ENCODE measurements at regions not wholly inside any gene's neighbourhood (a gene's known extent, or its start where the extent isn't known, plus 50 kb on each side); places are given as distances from the start of the nearest gene placed in this dataset.
A peak's percentile ranks its signal among the peaks of the same experiment; 100 is the strongest.
"Not testable (repeated sequence)": the region's sequence is repeated elsewhere in the genome, so short reads cannot be mapped to it uniquely, and the experiment has no call there.

GRCh38 chr12:59517522-59517921, 78.3 kb upstream of the SLC16A7 start:
- Mint-ChIP-seq H3K27ac (no peak overlapping the region), H3K27me3 (no peaks in the 10 kb centered on the region), H3K9me3 (ENCODE audit: low read depth) (no peaks in the 10 kb centered on the region), H3K36me3 (no peaks in the 10 kb centered on the region), H3K4me3 (no peak overlapping the region), H3K4me1 (no peaks in the 10 kb centered on the region)
- ATAC-seq (no peak), DNase-seq (no peak)
- CTCF ChIA-PET = no interaction called here

DNA sequence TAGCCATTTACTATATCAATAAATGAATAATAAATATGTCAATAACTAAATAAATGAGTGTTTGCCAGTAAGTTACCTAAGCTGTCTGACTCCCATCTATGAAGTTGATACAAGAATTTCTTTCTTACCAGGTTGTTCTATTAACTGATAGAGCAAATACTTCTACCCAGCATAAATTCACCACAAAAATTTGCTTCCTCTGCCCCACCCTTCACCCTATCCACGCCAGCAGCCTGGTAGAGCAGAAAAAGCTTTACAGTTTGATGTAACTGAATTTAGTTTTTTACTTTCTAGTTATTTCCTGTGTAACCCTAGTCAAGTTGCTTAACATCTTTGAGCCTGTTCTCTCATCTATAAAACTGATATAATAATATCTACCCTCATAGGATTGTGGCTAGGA, 94.9 kb upstream of the SLC16A7 start:
- no peak for DNase-seq
- Mint-ChIP-seq H3K36me3 (no peaks in the 10 kb centered on the region), H3K4me1 (peaks cover 9% of the 10 kb centered on the region), H3K27ac (no peak overlapping the region), H3K9me3 (ENCODE audit: low read depth) (no peaks in the 10 kb centered on the region), H3K4me3 (no peak overlapping the region), H3K27me3 (no peaks in the 10 kb centered on the region)
- ATAC-seq = no peak
- CTCF ChIA-PET = no interaction called here

- Mint-ChIP-seq H3K4me3 (no peak overlapping the region), H3K9me3 (ENCODE audit: low read depth) (no peaks in the 10 kb centered on the region), H3K36me3 (no peaks in the 10 kb centered on the region), H3K4me1 (peaks cover 9% of the 10 kb centered on the region), H3K27ac (no peak overlapping the region), H3K27me3 (no peaks in the 10 kb centered on the region)
- no peak for ATAC-seq
- CTCF ChIA-PET = no interaction called here
- no peak for DNase-seq
These were observed 95.5 kb upstream of the SLC16A7 start for GRCh38 chr12:59500335-59500734.

- no peaks in the 10 kb centered on the region for H3K9me3 Mint-ChIP-seq (ENCODE audit: low read depth)
- H3K4me3 Mint-ChIP-seq = no peak overlapping the region
- no peaks in the 10 kb centered on the region for H3K36me3 Mint-ChIP-seq
- no peak overlapping the region for H3K27ac Mint-ChIP-seq
- CTCF ChIA-PET = no interaction called here
- ATAC-seq (peak; percentile 49), DNase-seq (no peak)
- H3K27me3 Mint-ChIP-seq = no peaks in the 10 kb centered on the region
- peaks cover 9% of the 10 kb centered on the region for H3K4me1 Mint-ChIP-seq
These were observed 96.1 kb upstream of the SLC16A7 start for GRCh38 chr12:59499774-59500173.

GRCh38 chr12:59494617-59495016, 101.2 kb upstream of the SLC16A7 start:
- H3K36me3 Mint-ChIP-seq = no peaks in the 10 kb centered on the region
- no peak overlapping the region for H3K27ac Mint-ChIP-seq
- H3K4me3 Mint-ChIP-seq = no peak overlapping the region
- H3K4me1 Mint-ChIP-seq = peaks cover 2% of the 10 kb centered on the region
- CTCF ChIA-PET = no interaction called here
- peaks cover 2% of the 10 kb centered on the region for H3K27me3 Mint-ChIP-seq
- no peak for ATAC-seq
- H3K9me3 Mint-ChIP-seq (ENCODE audit: low read depth) = no peaks in the 10 kb centered on the region
- no peak for DNase-seq

DNA sequence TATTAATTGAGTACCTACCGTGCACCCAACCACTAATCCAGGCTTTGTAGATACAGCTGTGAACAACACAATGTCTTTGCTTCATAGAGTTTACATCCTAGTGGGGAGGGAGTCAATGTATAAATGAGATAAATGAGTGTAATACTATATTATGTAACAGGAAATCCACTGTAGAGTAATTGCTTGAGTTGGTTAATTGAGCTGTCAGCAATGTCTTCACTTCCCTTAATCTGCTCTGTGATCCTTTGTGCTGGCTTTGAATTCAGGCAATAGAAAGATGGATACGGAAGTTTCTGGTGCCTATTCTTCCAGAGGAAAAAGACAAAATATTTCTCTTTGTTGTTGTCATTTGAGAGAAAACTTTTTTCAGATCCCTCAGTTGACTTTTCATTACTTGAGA, 104.0 kb upstream of the SLC16A7 start:
- H3K27me3 Mint-ChIP-seq = peaks cover 2% of the 10 kb centered on the region
- H3K27ac Mint-ChIP-seq = no peak overlapping the region
- no peaks in the 10 kb centered on the region for H3K4me1 Mint-ChIP-seq
- CTCF ChIA-PET = no interaction called here
- H3K4me3 Mint-ChIP-seq = no peak overlapping the region
- DNase-seq = no peak
- no peaks in the 10 kb centered on the region for H3K9me3 Mint-ChIP-seq (ENCODE audit: low read depth)
- no peaks in the 10 kb centered on the region for H3K36me3 Mint-ChIP-seq
- no peak for ATAC-seq

DNA sequence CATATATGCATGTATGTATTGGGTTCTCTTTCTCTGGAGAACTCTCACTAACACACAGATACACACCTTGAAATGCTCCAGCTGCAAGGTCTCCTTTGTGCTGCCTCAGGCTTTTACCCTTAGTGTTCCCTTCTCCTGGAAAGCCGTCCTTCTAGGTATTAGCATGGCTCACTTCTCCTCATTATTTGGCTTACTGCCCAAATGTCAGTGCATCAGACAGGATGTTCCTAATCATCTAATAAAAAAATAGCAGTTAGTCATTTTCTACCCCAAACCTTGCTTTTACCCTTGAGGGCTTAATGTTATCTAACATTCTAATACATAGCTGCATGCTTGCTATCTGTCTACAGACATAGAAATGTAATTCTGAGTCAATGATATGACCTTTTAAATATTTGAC, 109.0 kb upstream of the SLC16A7 start:
- Mint-ChIP-seq H3K9me3 (ENCODE audit: low read depth) (no peaks in the 10 kb centered on the region), H3K27me3 (no peaks in the 10 kb centered on the region), H3K4me1 (no peaks in the 10 kb centered on the region), H3K4me3 (no peak overlapping the region), H3K36me3 (no peaks in the 10 kb centered on the region), H3K27ac (no peak overlapping the region)
- ATAC-seq = no peak
- CTCF ChIA-PET = no interaction called here
- DNase-seq = no peak

GRCh38 chr12:59484575-59484974, 111.3 kb upstream of the SLC16A7 start:
- Mint-ChIP-seq H3K36me3 (no peaks in the 10 kb centered on the region), H3K27me3 (no peaks in the 10 kb centered on the region), H3K4me1 (no peaks in the 10 kb centered on the region), H3K27ac (no peak overlapping the region), H3K4me3 (no peak overlapping the region), H3K9me3 (ENCODE audit: low read depth) (no peaks in the 10 kb centered on the region)
- DNase-seq (no peak), ATAC-seq (no peak)
- CTCF ChIA-PET = no interaction called here

DNA sequence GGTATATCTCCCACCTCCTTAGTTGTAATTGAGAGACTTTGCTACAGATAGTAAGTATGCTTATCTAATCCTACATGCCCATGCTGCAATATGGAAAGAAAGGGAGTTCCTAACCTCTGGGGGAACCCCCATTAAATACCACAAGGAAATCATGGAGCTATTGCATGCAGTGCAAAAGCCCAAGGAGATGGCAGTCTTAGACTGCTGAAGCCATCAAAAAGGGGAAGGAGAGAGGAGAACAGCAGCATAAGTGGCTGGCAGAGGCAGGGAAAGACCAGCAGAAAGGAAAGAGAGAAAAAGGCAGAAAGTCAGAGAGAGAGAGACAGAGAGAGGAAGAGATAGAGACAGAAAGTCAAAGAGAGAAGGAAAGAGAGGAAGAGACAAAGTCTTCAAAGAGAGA, 121.6 kb upstream of the SLC16A7 start:
- H3K27me3 Mint-ChIP-seq; ATAC-seq; CTCF ChIA-PET; H3K4me1 Mint-ChIP-seq; H3K27ac Mint-ChIP-seq; H3K9me3 Mint-ChIP-seq (ENCODE audit: low read depth); H3K36me3 Mint-ChIP-seq; H3K4me3 Mint-ChIP-seq; DNase-seq: not testable (repeated sequence)

- no peak for ATAC-seq
- no peak overlapping the region for H3K27ac Mint-ChIP-seq
- CTCF ChIA-PET = no interaction called here
- H3K4me3 Mint-ChIP-seq = no peak overlapping the region
- H3K27me3 Mint-ChIP-seq = no peaks in the 10 kb centered on the region
- no peaks in the 10 kb centered on the region for H3K4me1 Mint-ChIP-seq
- peaks cover 5% of the 10 kb centered on the region for H3K9me3 Mint-ChIP-seq (ENCODE audit: low read depth)
- no peaks in the 10 kb centered on the region for H3K36me3 Mint-ChIP-seq
- DNase-seq = no peak
These were observed 123.6 kb upstream of the SLC16A7 start for GRCh38 chr12:59472273-59472672.

- no peak for ATAC-seq
- no peak overlapping the region for H3K27ac Mint-ChIP-seq
- no peak overlapping the region for H3K4me3 Mint-ChIP-seq
- no peaks in the 10 kb centered on the region for H3K9me3 Mint-ChIP-seq (ENCODE audit: low read depth)
- H3K4me1 Mint-ChIP-seq = no peaks in the 10 kb centered on the region
- H3K36me3 Mint-ChIP-seq = no peaks in the 10 kb centered on the region
- DNase-seq = no peak
- CTCF ChIA-PET = no interaction called here
- H3K27me3 Mint-ChIP-seq = no peaks in the 10 kb centered on the region
These were observed 135.7 kb upstream of the SLC16A7 start for GRCh38 chr12:59459966-59460660.

GRCh38 chr12:59453475-59453874, 142.4 kb upstream of the SLC16A7 start:
- Mint-ChIP-seq H3K4me3 (no peak overlapping the region), H3K36me3 (no peaks in the 10 kb centered on the region), H3K27ac (no peak overlapping the region), H3K27me3 (no peaks in the 10 kb centered on the region), H3K4me1 (no peaks in the 10 kb centered on the region), H3K9me3 (ENCODE audit: low read depth) (no peaks in the 10 kb centered on the region)
- DNase-seq (no peak), ATAC-seq (no peak)
- CTCF ChIA-PET = no interaction called here

DNA sequence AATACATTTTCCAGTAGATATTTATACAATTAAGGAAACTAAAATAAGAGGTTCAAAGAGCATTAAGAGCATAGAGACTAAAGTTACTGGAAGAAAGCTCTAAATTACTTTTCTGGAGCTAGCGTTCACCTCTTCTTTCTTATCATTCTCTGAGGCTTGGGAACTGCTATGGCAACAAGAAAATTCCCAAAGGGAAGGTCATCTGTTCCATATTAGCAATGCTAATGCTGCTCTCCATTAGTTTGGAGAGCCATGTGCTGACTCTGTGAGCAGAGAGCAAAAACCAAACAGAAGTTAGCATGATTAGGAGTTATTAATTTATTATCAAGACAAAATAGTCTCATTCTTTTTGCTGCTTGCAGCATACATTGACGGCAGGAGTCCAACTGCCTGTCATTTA, 143.1 kb upstream of the SLC16A7 start:
- Mint-ChIP-seq H3K4me1 (no peaks in the 10 kb centered on the region), H3K4me3 (no peak overlapping the region), H3K27me3 (no peaks in the 10 kb centered on the region), H3K27ac (no peak overlapping the region), H3K36me3 (no peaks in the 10 kb centered on the region), H3K9me3 (ENCODE audit: low read depth) (no peaks in the 10 kb centered on the region)
- ATAC-seq (no peak), DNase-seq (no peak)
- CTCF ChIA-PET = no interaction called here

DNA sequence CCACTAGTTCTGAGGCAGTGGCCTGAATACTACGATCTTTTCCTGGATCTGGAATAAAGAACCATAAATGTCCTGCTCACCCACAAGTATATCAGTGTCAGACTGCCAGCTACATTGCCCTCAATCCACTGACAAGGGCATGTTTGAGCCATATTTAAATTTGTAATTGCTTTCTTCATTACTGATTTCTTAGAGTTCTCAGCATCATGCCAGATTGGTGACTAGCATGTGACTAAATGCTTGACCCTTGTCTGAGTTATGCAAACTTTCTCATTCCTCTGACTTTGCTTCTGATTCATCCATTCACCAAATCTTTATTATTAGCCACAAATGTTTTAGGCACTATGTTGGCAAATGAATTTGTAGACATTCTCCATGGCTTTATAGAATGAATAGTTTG, 143.6 kb upstream of the SLC16A7 start:
- no peaks in the 10 kb centered on the region for H3K4me1 Mint-ChIP-seq
- H3K27me3 Mint-ChIP-seq = no peaks in the 10 kb centered on the region
- no peaks in the 10 kb centered on the region for H3K36me3 Mint-ChIP-seq
- CTCF ChIA-PET = no interaction called here
- DNase-seq = no peak
- H3K9me3 Mint-ChIP-seq (ENCODE audit: low read depth) = no peaks in the 10 kb centered on the region
- H3K4me3 Mint-ChIP-seq = no peak overlapping the region
- ATAC-seq = no peak
- no peak overlapping the region for H3K27ac Mint-ChIP-seq

DNA sequence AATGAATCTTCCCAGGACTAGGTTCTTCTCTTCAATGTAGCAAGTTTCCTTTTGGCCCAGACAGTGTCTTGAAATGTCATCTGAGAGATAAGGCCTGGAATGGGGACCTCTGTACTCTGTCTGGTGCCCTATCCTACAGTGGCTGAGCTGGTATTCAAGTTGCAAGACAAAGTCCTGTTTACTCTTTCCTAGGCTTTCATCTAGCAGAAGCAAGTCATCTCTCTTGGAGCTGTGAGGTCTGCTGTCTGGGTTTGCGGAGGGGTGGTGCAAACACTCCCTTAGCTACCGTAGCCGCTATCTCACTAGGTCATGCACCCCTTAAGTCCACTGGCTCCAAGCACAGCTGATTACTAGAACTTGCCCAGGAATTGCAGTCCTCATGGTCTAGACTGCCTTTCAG, 149.7 kb upstream of the SLC16A7 start:
- no peak for DNase-seq
- Mint-ChIP-seq H3K36me3 (no peaks in the 10 kb centered on the region), H3K9me3 (ENCODE audit: low read depth) (peaks cover 9% of the 10 kb centered on the region), H3K27me3 (no peaks in the 10 kb centered on the region), H3K4me3 (no peak overlapping the region), H3K4me1 (no peaks in the 10 kb centered on the region), H3K27ac (no peak overlapping the region)
- CTCF ChIA-PET = no interaction called here
- ATAC-seq = no peak

All from activated CD8-positive, alpha-beta memory T cell treated with anti-CD3 and anti-CD28 coated beads, Interleukin-2, amount 10 ng/mL, durations not matched to agents 7 days and 5 days (primary cell).